Loucy (cell line): ENCODE measurements at regions not wholly inside any gene's neighbourhood (a gene's known extent, or its start where the extent isn't known, plus 50 kb on each side); places are given as distances from the start of the nearest gene placed in this dataset.

Experiments used
- EZH2phosphoT487 ChIP-seq: fragments of 200-600 bp; IDR thresholded peaks from 2 replicates; pipeline ENCODE4 v1.6.1; 2018; ENCODE audit warnings: antibody characterized with exemption, mild to moderate bottlenecking, moderate library complexity, borderline replicate concordance
- TF ChIP-seq, protein P1 (sequence below): fragments of 200-600 bp; sonication (generic); conservative IDR thresholded peaks from 2 replicates; pipeline ENCODE4 v1.5.1; 2014; ENCODE audit warnings: mild to moderate bottlenecking, antibody characterized with exemption, low read length

DNA sequence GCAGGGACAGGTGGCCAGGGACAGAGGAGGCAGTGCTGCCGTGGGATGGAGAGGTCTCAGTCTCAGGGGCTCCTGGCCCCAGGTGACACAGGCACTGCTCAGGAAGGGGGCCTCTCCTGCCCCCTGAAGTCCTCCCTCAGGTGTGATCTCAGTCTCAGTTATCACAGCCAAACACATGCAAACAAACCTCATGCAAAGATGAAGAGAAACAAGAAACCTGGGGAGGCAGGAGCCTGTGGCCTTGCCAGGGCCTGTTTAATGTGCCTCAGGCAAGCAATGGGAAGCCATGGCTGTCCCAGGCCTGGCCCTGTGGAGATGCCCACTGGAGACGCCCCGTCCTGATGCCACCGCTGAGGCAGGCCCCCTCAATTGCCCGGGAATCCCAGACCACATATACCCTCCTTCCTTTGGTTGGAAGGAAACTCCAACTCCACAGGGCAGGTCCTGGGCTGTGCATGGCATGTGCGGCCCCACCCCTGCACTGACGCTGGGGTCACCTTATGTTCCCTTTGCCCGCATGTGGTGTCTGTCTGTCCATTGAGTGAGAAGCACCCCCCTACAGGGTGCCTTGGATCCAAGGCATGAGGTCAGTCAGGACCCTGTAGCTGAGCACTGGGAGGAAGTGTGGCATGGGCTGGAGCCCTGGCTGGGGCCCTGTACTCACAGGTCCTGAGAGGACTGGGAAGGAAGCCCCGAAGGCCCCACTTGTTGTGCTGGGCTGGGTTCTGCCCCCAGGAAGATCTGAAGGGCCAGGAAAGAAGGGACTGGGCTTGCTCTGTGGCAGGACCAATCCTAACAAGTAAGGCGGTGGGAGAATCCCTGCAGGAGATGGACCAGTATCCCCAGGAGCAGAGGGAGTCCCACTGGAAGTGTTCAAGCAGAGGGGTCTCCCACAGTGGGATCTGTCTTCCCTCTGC, 68.8 kb upstream of the RAB6C start:
- TF ChIP-seq, protein P1, sequence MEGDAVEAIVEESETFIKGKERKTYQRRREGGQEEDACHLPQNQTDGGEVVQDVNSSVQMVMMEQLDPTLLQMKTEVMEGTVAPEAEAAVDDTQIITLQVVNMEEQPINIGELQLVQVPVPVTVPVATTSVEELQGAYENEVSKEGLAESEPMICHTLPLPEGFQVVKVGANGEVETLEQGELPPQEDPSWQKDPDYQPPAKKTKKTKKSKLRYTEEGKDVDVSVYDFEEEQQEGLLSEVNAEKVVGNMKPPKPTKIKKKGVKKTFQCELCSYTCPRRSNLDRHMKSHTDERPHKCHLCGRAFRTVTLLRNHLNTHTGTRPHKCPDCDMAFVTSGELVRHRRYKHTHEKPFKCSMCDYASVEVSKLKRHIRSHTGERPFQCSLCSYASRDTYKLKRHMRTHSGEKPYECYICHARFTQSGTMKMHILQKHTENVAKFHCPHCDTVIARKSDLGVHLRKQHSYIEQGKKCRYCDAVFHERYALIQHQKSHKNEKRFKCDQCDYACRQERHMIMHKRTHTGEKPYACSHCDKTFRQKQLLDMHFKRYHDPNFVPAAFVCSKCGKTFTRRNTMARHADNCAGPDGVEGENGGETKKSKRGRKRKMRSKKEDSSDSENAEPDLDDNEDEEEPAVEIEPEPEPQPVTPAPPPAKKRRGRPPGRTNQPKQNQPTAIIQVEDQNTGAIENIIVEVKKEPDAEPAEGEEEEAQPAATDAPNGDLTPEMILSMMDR, result no peak
- TF ChIP-seq EZH2phosphoT487, result no peak
